HG02623 (cell line): ENCODE measurements at regions not wholly inside any gene's neighbourhood (a gene's known extent, or its start where the extent isn't known, plus 50 kb on each side); places are given as distances from the start of the nearest gene placed in this dataset.

Experiments used
- ATAC-seq: cut with Tn5 transposase; IDR thresholded peaks from one replicate; pipeline ENCODE4 v1.9.1; 2021; ENCODE audit warnings: moderate library complexity; ENCODE audit not compliant: unreplicated experiment

GRCh38 chr12:74980510-74980909 is 229.1 kb downstream of the KCNC2 start:
- no peak for ATAC-seq

GRCh38 chr12:74981541-74981940 is 228.1 kb downstream of the KCNC2 start:
- no peak for ATAC-seq

GRCh38 chr12:74983917-74984316 is 225.7 kb downstream of the KCNC2 start:
- ATAC-seq: no peak

- ATAC-seq: no peak
These were observed 225.0 kb downstream of the KCNC2 start for GRCh38 chr12:74984631-74985030.

GRCh38 chr12:74985293-74985985 is 224.2 kb downstream of the KCNC2 start:
- ATAC-seq: no peak

- ATAC-seq: no peak
These were observed 223.7 kb downstream of the KCNC2 start for GRCh38 chr12:74985986-74986319.

- ATAC-seq: no peak
These were observed 221.5 kb downstream of the KCNC2 start for GRCh38 chr12:74988156-74988555.
